ENCODE measurements at regions not wholly inside any gene's neighbourhood (a gene's known extent, or its start where the extent isn't known, plus 50 kb on each side); places are given as distances from the start of the nearest gene placed in this dataset.
A peak's percentile ranks its signal among the peaks of the same experiment; 100 is the strongest.

DNA sequence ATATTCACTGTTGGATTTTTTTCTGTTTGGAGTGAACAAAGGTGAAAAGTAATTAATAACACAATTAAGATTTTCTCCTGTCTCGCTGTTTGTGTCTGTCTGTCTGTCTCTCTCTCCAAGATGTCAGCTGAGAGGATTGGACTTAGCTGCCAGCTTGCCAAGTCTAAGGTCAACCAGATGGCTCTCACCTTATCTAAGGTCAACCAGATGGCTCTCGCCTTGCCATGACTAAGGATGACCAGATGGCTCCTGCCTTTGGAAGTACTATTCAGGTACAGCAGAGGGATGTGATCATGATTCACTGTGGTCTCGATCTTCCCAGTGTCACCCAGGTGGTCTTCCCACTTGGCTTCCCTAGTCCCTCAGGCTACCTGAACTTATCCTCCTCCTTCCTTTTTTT, 1436.4 kb downstream of the UQCRFS1 start:
- DNase-seq = no peak
- Histone ChIP-seq H3K9me3 (ENCODE audit: insufficient read depth, low read depth) (peaks cover 20% of the 10 kb centered on the region; the same call in 1 of the 2 replicates), H3K4me3 (no peak overlapping the region), H3F3A (ENCODE audit: insufficient read depth, low read depth) (no peaks in the 10 kb centered on the region), H2AFZ (no peak overlapping the region), H3K79me2 (ENCODE audit: low read depth) (no peaks in the 10 kb centered on the region), H4K20me1 (ENCODE audit: insufficient read depth) (peaks cover 8% of the 10 kb centered on the region), H3K27me3 (ENCODE audit: insufficient read depth, low read depth) (no peaks in the 10 kb centered on the region), H3K27ac (no peak overlapping the region), H3K36me3 (ENCODE audit: low read depth) (peaks cover 18% of the 10 kb centered on the region), H3K9me2 (ENCODE audit: insufficient read depth) (no peaks in the 10 kb centered on the region), H3K4me1 (replicated peaks; ENCODE audit: insufficient read depth) (no peaks in the 10 kb centered on the region), H3K4me2 (no peak overlapping the region)
- TF ChIP-seq, protein P1, sequence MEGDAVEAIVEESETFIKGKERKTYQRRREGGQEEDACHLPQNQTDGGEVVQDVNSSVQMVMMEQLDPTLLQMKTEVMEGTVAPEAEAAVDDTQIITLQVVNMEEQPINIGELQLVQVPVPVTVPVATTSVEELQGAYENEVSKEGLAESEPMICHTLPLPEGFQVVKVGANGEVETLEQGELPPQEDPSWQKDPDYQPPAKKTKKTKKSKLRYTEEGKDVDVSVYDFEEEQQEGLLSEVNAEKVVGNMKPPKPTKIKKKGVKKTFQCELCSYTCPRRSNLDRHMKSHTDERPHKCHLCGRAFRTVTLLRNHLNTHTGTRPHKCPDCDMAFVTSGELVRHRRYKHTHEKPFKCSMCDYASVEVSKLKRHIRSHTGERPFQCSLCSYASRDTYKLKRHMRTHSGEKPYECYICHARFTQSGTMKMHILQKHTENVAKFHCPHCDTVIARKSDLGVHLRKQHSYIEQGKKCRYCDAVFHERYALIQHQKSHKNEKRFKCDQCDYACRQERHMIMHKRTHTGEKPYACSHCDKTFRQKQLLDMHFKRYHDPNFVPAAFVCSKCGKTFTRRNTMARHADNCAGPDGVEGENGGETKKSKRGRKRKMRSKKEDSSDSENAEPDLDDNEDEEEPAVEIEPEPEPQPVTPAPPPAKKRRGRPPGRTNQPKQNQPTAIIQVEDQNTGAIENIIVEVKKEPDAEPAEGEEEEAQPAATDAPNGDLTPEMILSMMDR (conservative IDR thresholded peaks at IDR 0.05) = no peak
- TF ChIP-seq EZH2 (IDR thresholded peaks at IDR 0.05; ENCODE audit: low read depth) = no peak
- no TSS peak for BruUV-seq (replicated peaks)
- ChIA-PET POLR2A (ENCODE audit: unreplicated experiment) (no interaction called here), CTCF (no interaction called here)
- intact Hi-C loops (cut with micrococcal nuclease; ENCODE audit: unreplicated experiment) = no loop called here

DNA sequence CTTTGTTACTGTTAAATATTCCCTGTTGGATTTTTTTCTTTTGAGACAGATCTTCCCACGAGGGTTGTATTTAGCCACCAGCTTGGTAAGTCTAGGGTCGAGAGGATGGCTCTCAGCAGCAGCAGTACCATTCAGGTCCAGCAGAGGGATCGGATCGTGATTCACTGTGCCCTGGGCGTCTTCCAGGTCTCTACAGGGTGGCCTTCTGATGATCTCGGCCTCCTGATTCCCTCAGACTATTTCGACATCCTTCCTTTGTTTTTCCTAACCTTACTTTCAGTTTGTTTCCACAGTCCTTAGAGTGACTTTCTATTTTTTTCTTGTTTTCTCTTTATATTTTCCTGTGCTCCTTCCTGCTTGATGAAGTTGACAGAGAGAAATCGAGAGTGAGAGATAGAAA, 1436.9 kb downstream of the UQCRFS1 start:
- Histone ChIP-seq H3K4me3 (no peak overlapping the region), H3K9me3 (ENCODE audit: insufficient read depth, low read depth) (peaks cover 20% of the 10 kb centered on the region; the same call in 1 of the 2 replicates), H3K27ac (no peak overlapping the region), H3K36me3 (ENCODE audit: low read depth) (peaks cover 18% of the 10 kb centered on the region), H2AFZ (no peak overlapping the region), H3K4me1 (replicated peaks; ENCODE audit: insufficient read depth) (no peaks in the 10 kb centered on the region), H3K9me2 (ENCODE audit: insufficient read depth) (no peaks in the 10 kb centered on the region), H3F3A (ENCODE audit: insufficient read depth, low read depth) (no peaks in the 10 kb centered on the region), H4K20me1 (ENCODE audit: insufficient read depth) (peaks cover 5% of the 10 kb centered on the region), H3K27me3 (ENCODE audit: insufficient read depth, low read depth) (no peaks in the 10 kb centered on the region), H3K79me2 (ENCODE audit: low read depth) (no peaks in the 10 kb centered on the region), H3K4me2 (no peak overlapping the region)
- no TSS peak for BruUV-seq (replicated peaks)
- POLR2A ChIA-PET (ENCODE audit: unreplicated experiment) = no interaction called here
- intact Hi-C loops (cut with micrococcal nuclease; ENCODE audit: unreplicated experiment) = no loop called here
- TF ChIP-seq, protein P1 (conservative IDR thresholded peaks at IDR 0.05) = peak; percentile 55
- TF ChIP-seq EZH2 (IDR thresholded peaks at IDR 0.05; ENCODE audit: low read depth) = no peak
- DNase-seq = peak in 1 of 2 experiments; percentile 9
- CTCF ChIA-PET = no interaction called here

DNA sequence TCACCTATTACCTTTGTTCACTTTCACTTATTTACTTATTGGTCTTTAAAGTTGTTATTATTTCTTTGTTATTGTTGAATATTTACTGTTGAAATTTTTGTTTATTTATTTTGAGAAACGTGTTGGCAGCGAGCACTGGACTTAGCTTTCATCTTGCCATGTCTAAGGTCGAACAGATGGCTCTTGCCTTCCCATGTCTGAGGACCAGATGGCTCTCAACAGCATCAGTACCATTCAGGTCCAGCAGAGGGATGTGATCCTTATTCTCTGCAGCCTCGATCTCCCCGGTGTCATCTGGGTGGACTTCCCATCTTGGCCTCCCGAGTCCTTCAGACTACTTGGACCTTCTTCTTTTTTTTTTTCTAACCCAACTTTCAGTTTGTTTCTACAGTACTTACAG, 1437.6 kb downstream of the UQCRFS1 start:
- Histone ChIP-seq H3K9me2 (ENCODE audit: insufficient read depth) (no peaks in the 10 kb centered on the region), H3K27me3 (ENCODE audit: insufficient read depth, low read depth) (no peaks in the 10 kb centered on the region), H2AFZ (no peak overlapping the region), H3K79me2 (ENCODE audit: low read depth) (no peaks in the 10 kb centered on the region), H3K9me3 (ENCODE audit: insufficient read depth, low read depth) (peaks cover 20% of the 10 kb centered on the region; the same call in 1 of the 2 replicates), H3K36me3 (ENCODE audit: low read depth) (peaks cover 18% of the 10 kb centered on the region), H3K4me2 (no peak overlapping the region), H3K27ac (no peak overlapping the region), H3F3A (ENCODE audit: insufficient read depth, low read depth) (no peaks in the 10 kb centered on the region), H3K4me1 (replicated peaks; ENCODE audit: insufficient read depth) (no peaks in the 10 kb centered on the region), H3K4me3 (no peak overlapping the region), H4K20me1 (ENCODE audit: insufficient read depth) (peaks cover 5% of the 10 kb centered on the region)
- TF ChIP-seq EZH2 (IDR thresholded peaks at IDR 0.05; ENCODE audit: low read depth) = no peak
- TF ChIP-seq, protein P1 (conservative IDR thresholded peaks at IDR 0.05) = no peak
- POLR2A ChIA-PET (ENCODE audit: unreplicated experiment) = no interaction called here
- DNase-seq = no peak
- intact Hi-C loops (cut with micrococcal nuclease; ENCODE audit: unreplicated experiment) = no loop called here
- CTCF ChIA-PET = no interaction called here
- BruUV-seq (replicated peaks) = no TSS peak

Data from PC-9 (cell line).